ENCODE measurements at regions not wholly inside any gene's neighbourhood (a gene's known extent, or its start where the extent isn't known, plus 50 kb on each side); places are given as distances from the start of the nearest gene placed in this dataset.
A peak's percentile ranks its signal among the peaks of the same experiment; 100 is the strongest.

GRCh38 chr12:67456431-67456901, 187.3 kb downstream of the CAND1 start:
- Histone ChIP-seq H3K9me3 (no peaks in the 10 kb centered on the region), H3K4me3 (no peak overlapping the region), H3K27ac (peak overlapping the region in 1 of 2 donors; percentile 75), H3K36me3 (no peaks in the 10 kb centered on the region), H3K4me1 (peaks cover 0 to 28% of the 10 kb centered on the region in 2 donors), H3K27me3 (no peaks in the 10 kb centered on the region)
- no peak for DNase-seq (ENCODE audit: low spot score)
- TF ChIP-seq CTCF (IDR thresholded peaks at IDR 0.05): no peak

GRCh38 chr12:67457136-67457535, 188.0 kb downstream of the CAND1 start:
- Histone ChIP-seq H3K9me3 (no peaks in the 10 kb centered on the region), H3K27me3 (no peaks in the 10 kb centered on the region), H3K4me1 (peaks cover 0 to 28% of the 10 kb centered on the region in 2 donors), H3K4me3 (no peak overlapping the region), H3K27ac (peak overlapping the region; percentile 49 to 75), H3K36me3 (no peaks in the 10 kb centered on the region)
- TF ChIP-seq CTCF (IDR thresholded peaks at IDR 0.05): no peak
- DNase-seq (ENCODE audit: low spot score): no peak

- no peak overlapping the region for H3K4me3 ChIP-seq
- no peaks in the 10 kb centered on the region for H3K9me3 ChIP-seq
- TF ChIP-seq CTCF (IDR thresholded peaks at IDR 0.05): peak; percentile 23 to 57
- H3K27ac ChIP-seq: peak overlapping the region; percentile 49 to 75
- DNase-seq (ENCODE audit: low spot score): no peak
- H3K27me3 ChIP-seq: no peaks in the 10 kb centered on the region
- H3K36me3 ChIP-seq: no peaks in the 10 kb centered on the region
- peaks cover 0 to 28% of the 10 kb centered on the region in 2 donors for H3K4me1 ChIP-seq
Measured at GRCh38 chr12:67457778-67458665, 188.9 kb downstream of the CAND1 start.

- TF ChIP-seq CTCF (IDR thresholded peaks at IDR 0.05): no peak
- Histone ChIP-seq H3K4me1 (peaks cover 0 to 28% of the 10 kb centered on the region in 2 donors), H3K27me3 (no peaks in the 10 kb centered on the region), H3K36me3 (no peaks in the 10 kb centered on the region), H3K9me3 (no peaks in the 10 kb centered on the region), H3K27ac (no peak overlapping the region), H3K4me3 (no peak overlapping the region)
- no peak for DNase-seq (ENCODE audit: low spot score)
Measured at GRCh38 chr12:67459173-67459572, 189.4 kb upstream of the DYRK2 start.

- Histone ChIP-seq H3K36me3 (no peaks in the 10 kb centered on the region), H3K27ac (no peak overlapping the region), H3K27me3 (no peaks in the 10 kb centered on the region), H3K4me1 (peaks cover 0 to 28% of the 10 kb centered on the region in 2 donors), H3K9me3 (no peaks in the 10 kb centered on the region), H3K4me3 (no peak overlapping the region)
- no peak for TF ChIP-seq CTCF (IDR thresholded peaks at IDR 0.05)
- DNase-seq (ENCODE audit: low spot score): no peak
Measured at GRCh38 chr12:67459578-67459977, 189.0 kb upstream of the DYRK2 start.
